ENCODE measurements at regions not wholly inside any gene's neighbourhood (a gene's known extent, or its start where the extent isn't known, plus 50 kb on each side); places are given as distances from the start of the nearest gene placed in this dataset.
"Not testable (repeated sequence)": the region's sequence is repeated elsewhere in the genome, so short reads cannot be mapped to it uniquely, and the experiment has no call there.

GRCh38 chr2:72078773-72079172, 68.9 kb downstream of the CYP26B1 start:
- DNase-seq = no peak

- DNase-seq = no peak
Observed at GRCh38 chr2:72077702-72078169, 69.9 kb downstream of the CYP26B1 start.

GRCh38 chr2:72073373-72073772, 74.3 kb downstream of the CYP26B1 start:
- not testable (repeated sequence) for DNase-seq

- DNase-seq = not testable (repeated sequence)
Observed at GRCh38 chr2:72064197-72064596, 83.5 kb downstream of the CYP26B1 start.

GRCh38 chr2:72062336-72062735, 85.3 kb downstream of the CYP26B1 start:
- DNase-seq = no peak

GRCh38 chr2:72057308-72057707, 90.4 kb downstream of the CYP26B1 start:
- DNase-seq = no peak

- DNase-seq = no peak
Observed at GRCh38 chr2:72051971-72052505, 95.6 kb downstream of the CYP26B1 start.

GRCh38 chr2:72051204-72051603, 96.5 kb downstream of the CYP26B1 start:
- no peak for DNase-seq

GRCh38 chr2:72050734-72051133, 96.9 kb downstream of the CYP26B1 start:
- no peak for DNase-seq

- no peak for DNase-seq
Observed at GRCh38 chr2:72048881-72049477, 98.7 kb downstream of the CYP26B1 start.

GRCh38 chr2:72043985-72044384, 103.7 kb downstream of the CYP26B1 start:
- DNase-seq = no peak

- DNase-seq = no peak
Observed at GRCh38 chr2:72041638-72042111, 106.0 kb downstream of the CYP26B1 start.

GRCh38 chr2:72040629-72041571, 106.8 kb downstream of the CYP26B1 start:
- DNase-seq = no peak

- DNase-seq = no peak
Observed at GRCh38 chr2:72038524-72038923, 109.1 kb downstream of the CYP26B1 start.

- DNase-seq = no peak
Observed at GRCh38 chr2:72037261-72037666, 110.4 kb downstream of the CYP26B1 start.

GRCh38 chr2:72036595-72036994, 111.1 kb downstream of the CYP26B1 start:
- DNase-seq = no peak

- no peak for DNase-seq
Observed at GRCh38 chr2:72036173-72036545, 111.5 kb downstream of the CYP26B1 start.

GRCh38 chr2:72035518-72036172, 112.0 kb downstream of the CYP26B1 start:
- DNase-seq = no peak

- no peak for DNase-seq
Observed at GRCh38 chr2:72034353-72035095, 113.1 kb downstream of the CYP26B1 start.

GRCh38 chr2:72033636-72034035, 114.0 kb downstream of the CYP26B1 start:
- DNase-seq = no peak

GRCh38 chr2:72032481-72033041, 115.1 kb downstream of the CYP26B1 start:
- DNase-seq = no peak
